OCI-LY7 (cell line): ENCODE measurements at regions not wholly inside any gene's neighbourhood (a gene's known extent, or its start where the extent isn't known, plus 50 kb on each side); places are given as distances from the start of the nearest gene placed in this dataset.

Source experiments
- BruUV-seq: library from RNA; stranded (reverse); fragments of 400-500 nt; replicated peaks from 2 replicates; lab custom pipeline; 2021; lab: Mats Ljungman, UMichigan
- CTCF ChIA-PET: fragments of 300-600 bp; sonication (Branson Sonifier 250); formaldehyde crosslinking; loops from one replicate; lab custom pipeline; 2022; ENCODE audit warnings: antibody characterized with exemption; ENCODE audit not compliant: unreplicated experiment; lab: Charles Lee
- POLR2A ChIA-PET: fragments of 300-600 bp; sonication (Branson Sonifier 250); formaldehyde crosslinking; loops from one replicate; lab custom pipeline; 2022; ENCODE audit warnings: antibody characterized with exemption; lab: Charles Lee
- DNase-seq: peaks from one replicate; pipeline ENCODE4 v3.0.0-alpha.2; 2015; ENCODE audit warnings: low spot score
- H2AFZ ChIP-seq: fragments of 200-600 bp; sonication (generic), shearing (Covaris generic); 2 replicates; pipeline ENCODE4 v1.6.1; 2014; ENCODE audit warnings: mild to moderate bottlenecking, antibody characterized with exemption, low read length, moderate library complexity
- H3K27ac ChIP-seq: fragments of 200-600 bp; sonication (generic); 2 replicates; pipeline ENCODE4 v1.5.1; 2014; ENCODE audit warnings: mixed run types, low read depth, mild to moderate bottlenecking, moderate library complexity, low read length, inconsistent platforms; ENCODE audit not compliant: poor library complexity, severe bottlenecking
- H3K36me3 ChIP-seq: fragments of 200-600 bp; sonication (generic); 2 replicates; pipeline ENCODE4 v1.6.1; 2014; ENCODE audit warnings: mild to moderate bottlenecking, antibody characterized with exemption, low read length, moderate library complexity, mixed read lengths; ENCODE audit not compliant: insufficient read depth
- H3K4me1 ChIP-seq: fragments of 200-600 bp; sonication (generic); 2 replicates; pipeline ENCODE4 v1.5.1; 2014; ENCODE audit warnings: mild to moderate bottlenecking, low read length; ENCODE audit not compliant: insufficient read depth, poor library complexity, severe bottlenecking
- H3K4me2 ChIP-seq: fragments of 200-600 bp; sonication (generic); 2 replicates; pipeline ENCODE4 v1.6.1; 2014; ENCODE audit warnings: mild to moderate bottlenecking, low read length
- H3K4me3 ChIP-seq: fragments of 200-600 bp; sonication (generic); 2 replicates; pipeline ENCODE4 v1.5.1; 2014; ENCODE audit warnings: mild to moderate bottlenecking, low read depth, low read length; ENCODE audit not compliant: poor library complexity, severe bottlenecking
- H3K79me2 ChIP-seq: fragments of 200-600 bp; sonication (generic); 2 replicates; pipeline ENCODE4 v1.6.1; 2016; ENCODE audit warnings: low read depth, mild to moderate bottlenecking, low read length, moderate library complexity, mixed read lengths; ENCODE audit not compliant: insufficient read depth
- H3K9me2 ChIP-seq: fragments of 200-600 bp; sonication (generic); 2 replicates; pipeline ENCODE4 v1.6.1; 2016; ENCODE audit warnings: mild to moderate bottlenecking, low read length, mixed read lengths; ENCODE audit not compliant: insufficient read depth
- H3K9me3 ChIP-seq: fragments of 200-600 bp; sonication (generic); 2 replicates; pipeline ENCODE4 v1.6.1; 2014; ENCODE audit warnings: mild to moderate bottlenecking, mixed run types, low read length, mixed read lengths
- H4K20me1 ChIP-seq: fragments of 200-600 bp; sonication (generic); 2 replicates; pipeline ENCODE4 v1.6.1; 2014; ENCODE audit warnings: mild to moderate bottlenecking, antibody characterized with exemption, low read length, moderate library complexity, mixed read lengths; ENCODE audit not compliant: insufficient read depth
- EZH2phosphoT487 ChIP-seq: fragments of 200-600 bp; sonication (generic); IDR thresholded peaks from 2 replicates; pipeline ENCODE4 v1.6.1; 2018; ENCODE audit warnings: low read depth, borderline replicate concordance, mild to moderate bottlenecking, mixed run types, antibody characterized with exemption, low read length, moderate library complexity, mixed read lengths
- intact Hi-C: fragments of 100-400 bp; cut with micrococcal nuclease; formaldehyde crosslinking; loops from one replicate; pipeline ENCODE4 v1.10.0; 2022; ENCODE audit not compliant: unreplicated experiment
- TF ChIP-seq, protein P1 (sequence below): fragments of 200-600 bp; sonication (generic); conservative IDR thresholded peaks from 2 replicates; pipeline ENCODE4 v1.5.1; 2014; ENCODE audit warnings: mild to moderate bottlenecking, antibody characterized with exemption, low read length, moderate library complexity, mixed read lengths

DNA sequence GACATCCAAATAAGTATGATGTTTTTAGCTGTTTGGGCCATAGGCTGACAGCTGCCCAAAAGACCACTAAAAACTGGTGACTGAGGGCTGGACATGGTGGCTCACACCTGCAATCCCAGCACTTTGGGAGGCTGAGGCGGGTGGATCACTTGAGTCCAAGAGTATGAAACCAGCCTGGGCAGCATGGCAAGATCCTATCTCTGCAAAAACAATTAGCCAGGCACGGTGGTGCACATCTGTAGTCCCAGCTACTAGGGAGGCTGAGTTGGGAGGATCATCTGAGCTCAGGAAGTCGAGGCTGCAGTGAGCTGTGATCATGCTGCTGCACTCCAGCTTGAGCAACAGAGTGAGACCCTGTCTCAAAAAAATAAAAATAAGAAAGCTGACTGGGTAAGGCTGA lies 511.5 kb upstream of the RAB6C start:
- CTCF ChIA-PET, result no interaction called here

GRCh38 chr2:129468879-129469278 lies 510.6 kb upstream of the RAB6C start:
- Histone ChIP-seq H3K79me2 (no peaks in the 10 kb centered on the region), H3K4me3 (no peak overlapping the region), H3K9me3 (no peaks in the 10 kb centered on the region), H3K27ac (no peak overlapping the region), H2AFZ (no peak overlapping the region), H4K20me1 (no peaks in the 10 kb centered on the region), H3K4me1 (no peaks in the 10 kb centered on the region), H3K36me3 (no peaks in the 10 kb centered on the region), H3K9me2 (no peaks in the 10 kb centered on the region), H3K4me2 (no peak overlapping the region)
- intact Hi-C loops, result no loop called here
- ChIA-PET POLR2A (interaction anchor here (1.3 kb wide), 1 partner anchor 25 kb away, joined by 3 read pairs; no protein-coding TSS in a partner anchor), CTCF (no interaction called here)
- BruUV-seq, result no TSS peak
- DNase-seq, result no peak
- TF ChIP-seq EZH2phosphoT487, result no peak
- TF ChIP-seq, protein P1, sequence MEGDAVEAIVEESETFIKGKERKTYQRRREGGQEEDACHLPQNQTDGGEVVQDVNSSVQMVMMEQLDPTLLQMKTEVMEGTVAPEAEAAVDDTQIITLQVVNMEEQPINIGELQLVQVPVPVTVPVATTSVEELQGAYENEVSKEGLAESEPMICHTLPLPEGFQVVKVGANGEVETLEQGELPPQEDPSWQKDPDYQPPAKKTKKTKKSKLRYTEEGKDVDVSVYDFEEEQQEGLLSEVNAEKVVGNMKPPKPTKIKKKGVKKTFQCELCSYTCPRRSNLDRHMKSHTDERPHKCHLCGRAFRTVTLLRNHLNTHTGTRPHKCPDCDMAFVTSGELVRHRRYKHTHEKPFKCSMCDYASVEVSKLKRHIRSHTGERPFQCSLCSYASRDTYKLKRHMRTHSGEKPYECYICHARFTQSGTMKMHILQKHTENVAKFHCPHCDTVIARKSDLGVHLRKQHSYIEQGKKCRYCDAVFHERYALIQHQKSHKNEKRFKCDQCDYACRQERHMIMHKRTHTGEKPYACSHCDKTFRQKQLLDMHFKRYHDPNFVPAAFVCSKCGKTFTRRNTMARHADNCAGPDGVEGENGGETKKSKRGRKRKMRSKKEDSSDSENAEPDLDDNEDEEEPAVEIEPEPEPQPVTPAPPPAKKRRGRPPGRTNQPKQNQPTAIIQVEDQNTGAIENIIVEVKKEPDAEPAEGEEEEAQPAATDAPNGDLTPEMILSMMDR, result no peak

More for the DNA sequence above, 511.5 kb upstream of the RAB6C start:
- Histone ChIP-seq H3K4me3 (no peak overlapping the region), H3K27ac (no peak overlapping the region), H2AFZ (no peak overlapping the region), H3K9me2 (no peaks in the 10 kb centered on the region), H3K36me3 (no peaks in the 10 kb centered on the region), H3K79me2 (no peaks in the 10 kb centered on the region), H3K9me3 (no peaks in the 10 kb centered on the region), H4K20me1 (no peaks in the 10 kb centered on the region), H3K4me2 (no peak overlapping the region), H3K4me1 (no peaks in the 10 kb centered on the region)
- TF ChIP-seq, protein P1, result no peak
- TF ChIP-seq EZH2phosphoT487, result no peak
- BruUV-seq, result no TSS peak
- intact Hi-C loops, result no loop called here
- POLR2A ChIA-PET, result interaction anchor here (1.3 kb wide), 1 partner anchor 24 kb away, joined by 3 read pairs; no protein-coding TSS in a partner anchor
- DNase-seq, result no peak

DNA sequence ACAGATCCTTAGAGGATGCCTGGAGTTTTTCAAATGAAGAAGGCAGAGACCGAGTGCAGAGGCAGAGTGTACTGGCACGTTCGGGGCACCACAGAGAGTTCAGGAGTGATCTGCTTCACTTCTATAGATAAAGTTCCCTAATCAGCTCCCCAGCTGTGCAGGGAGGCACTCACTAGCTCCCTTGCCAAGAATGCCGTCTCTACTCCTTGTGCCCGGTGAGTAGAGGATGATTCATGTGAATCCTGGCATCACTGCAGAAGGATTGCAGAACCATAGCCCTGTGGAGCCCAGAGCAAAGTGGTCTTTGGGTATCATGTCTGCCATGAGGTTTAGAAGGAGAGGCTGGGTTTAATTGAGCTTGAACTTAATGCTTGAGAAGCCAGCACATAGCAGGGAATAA lies 510.1 kb upstream of the RAB6C start:
- Histone ChIP-seq H3K79me2 (no peaks in the 10 kb centered on the region), H3K9me3 (no peaks in the 10 kb centered on the region), H3K9me2 (no peaks in the 10 kb centered on the region), H3K36me3 (no peaks in the 10 kb centered on the region), H2AFZ (no peak overlapping the region), H3K4me2 (no peak overlapping the region), H3K4me3 (no peak overlapping the region), H4K20me1 (no peaks in the 10 kb centered on the region), H3K27ac (no peak overlapping the region), H3K4me1 (no peaks in the 10 kb centered on the region)
- intact Hi-C loops, result no loop called here
- no peak for DNase-seq
- POLR2A ChIA-PET, result no interaction called here
- no peak for TF ChIP-seq EZH2phosphoT487
- TF ChIP-seq, protein P1, result no peak
- no TSS peak for BruUV-seq
- CTCF ChIA-PET, result no interaction called here
